Psoas muscle (tissue), 7 donors: ENCODE measurements at regions not wholly inside any gene's neighbourhood (a gene's known extent, or its start where the extent isn't known, plus 50 kb on each side); places are given as distances from the start of the nearest gene placed in this dataset.

Source experiments
- ATAC-seq, 4 donors: fragments of 200-7000 bp; cut with Tn5 transposase; one replicate each; pipeline ENCODE4 v1.9.1; 2020; ENCODE audit warnings: moderate library complexity in 3 of 4, mild to moderate bottlenecking in 2 of 4
- DNase-seq, 2 donors: peaks; one replicate each; pipeline ENCODE4 v3.0.0-alpha.2; 2020
- H3K27ac ChIP-seq: fragments of 200-600 bp; one replicate; pipeline ENCODE4 v1.8.0; 2022
- H3K27me3 ChIP-seq, 3 donors: fragments of 200-600 bp in 1 of 3; one replicate each; pipeline versions ENCODE4 v1.6.1 to v1.8.0; 2013 to 2022; ENCODE audit warnings: low read length in 2 of 3, mild to moderate bottlenecking in 2 of 3, moderate library complexity in 1 of 3; ENCODE audit not compliant: insufficient read depth in 3 of 3
- H3K36me3 ChIP-seq, 2 donors: fragments of 200-600 bp in 1 of 2; one replicate each; pipeline versions ENCODE4 v1.6.1 to v1.8.0; 2013 to 2022; ENCODE audit warnings: low read depth in 1 of 2, mild to moderate bottlenecking in 1 of 2, moderate library complexity in 1 of 2; ENCODE audit not compliant: insufficient read depth in 1 of 2
- H3K4me1 ChIP-seq: fragments of 200-600 bp; one replicate; pipeline ENCODE4 v1.8.0; 2022
- H3K4me3 ChIP-seq: fragments of 200-600 bp; one replicate; pipeline ENCODE4 v1.8.0; 2022; ENCODE audit warnings: mild to moderate bottlenecking
- H3K9me3 ChIP-seq: fragments of 200-600 bp; one replicate; pipeline ENCODE4 v1.8.0; 2022
- WGBS, 3 donors: extraction: QIAGEN DNeasy Blood & Tissue Kit; methylation state at CpG; one replicate each; pipeline versions ENCODE4 v1.1.6 to v1.1.7; 2013; 5-methylcytosine and 5-hydroxymethylcytosine counted together
- intact Hi-C, 2 donors: fragments of 100-400 bp; cut with DNase I; formaldehyde crosslinking; loops; one replicate each; pipeline versions ENCODE4 v1.11.0 to v1.14.2; 2022
- TF ChIP-seq, protein P1 (sequence below): fragments of 200-600 bp; IDR thresholded peaks from one replicate; pipeline ENCODE4 v1.8.0; 2022; ENCODE audit warnings: antibody characterized with exemption
- donor health status: healthy with polysubstance abuse.
- donor health status: DM: no; HTN: no; CAD: no; lungs with moderate emphysema.
- donor health status: Bipolar disorder and iron deficiency.
- donor health status: healthy.
- donor health status: DM: yes; HTN: yes; CAD: no.
- donor health status: DM: no; HTN: no; CAD: no.
- donor health status: DM: yes; HTN: yes; CAD: no.

DNA sequence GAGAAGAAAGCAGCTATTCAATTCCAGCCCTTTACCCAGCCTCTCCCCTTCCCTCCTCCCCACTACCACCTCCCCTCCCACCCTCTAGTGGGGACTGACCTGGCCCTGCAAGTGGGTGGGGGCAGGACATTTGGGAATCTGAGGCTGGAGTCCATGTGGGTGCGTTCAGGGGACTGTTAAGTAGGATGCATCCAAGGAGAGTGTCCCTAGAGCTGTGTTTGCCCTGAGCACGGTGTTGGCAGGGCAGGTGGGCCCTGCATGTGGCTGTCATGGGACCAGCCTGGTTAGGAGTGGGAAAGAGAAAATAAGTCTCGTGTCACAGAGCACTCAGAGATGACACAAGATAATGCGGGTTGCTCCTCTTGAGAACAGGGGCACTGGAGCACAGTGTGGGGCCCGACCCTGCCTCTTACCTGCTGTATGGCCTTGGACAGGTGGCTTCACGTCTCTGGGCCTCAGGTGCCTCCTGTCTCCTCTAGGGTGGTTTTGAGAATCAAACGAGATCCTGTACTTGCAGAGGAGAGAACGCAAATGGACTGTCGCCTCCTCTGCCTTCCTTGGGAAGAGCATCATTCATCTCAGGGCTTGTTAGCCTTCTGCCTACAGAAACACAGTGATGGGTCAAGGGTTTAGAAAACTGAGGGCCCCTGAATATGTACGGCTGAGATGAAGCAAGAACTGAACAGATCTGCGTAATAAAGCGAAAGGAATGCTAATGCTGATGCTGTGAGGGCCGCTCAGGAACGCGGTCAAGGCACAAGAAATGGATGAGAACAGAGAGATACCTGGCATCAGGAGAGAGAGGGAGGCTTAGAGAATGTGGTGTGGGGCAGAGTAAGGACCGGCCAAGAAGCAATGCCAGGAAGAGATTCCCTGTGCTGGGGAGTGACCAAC lies 187.7 kb upstream of the HAAO start:
- Histone ChIP-seq H3K4me1 (peaks cover 4% of the 10 kb centered on the region), H3K9me3 (no peaks in the 10 kb centered on the region), H3K27ac (no peak overlapping the region), H3K4me3 (no peak overlapping the region), H3K36me3 (no peaks in the 10 kb centered on the region), H3K27me3 (no peaks in the 10 kb centered on the region)
- no peak for DNase-seq
- TF ChIP-seq, protein P1, sequence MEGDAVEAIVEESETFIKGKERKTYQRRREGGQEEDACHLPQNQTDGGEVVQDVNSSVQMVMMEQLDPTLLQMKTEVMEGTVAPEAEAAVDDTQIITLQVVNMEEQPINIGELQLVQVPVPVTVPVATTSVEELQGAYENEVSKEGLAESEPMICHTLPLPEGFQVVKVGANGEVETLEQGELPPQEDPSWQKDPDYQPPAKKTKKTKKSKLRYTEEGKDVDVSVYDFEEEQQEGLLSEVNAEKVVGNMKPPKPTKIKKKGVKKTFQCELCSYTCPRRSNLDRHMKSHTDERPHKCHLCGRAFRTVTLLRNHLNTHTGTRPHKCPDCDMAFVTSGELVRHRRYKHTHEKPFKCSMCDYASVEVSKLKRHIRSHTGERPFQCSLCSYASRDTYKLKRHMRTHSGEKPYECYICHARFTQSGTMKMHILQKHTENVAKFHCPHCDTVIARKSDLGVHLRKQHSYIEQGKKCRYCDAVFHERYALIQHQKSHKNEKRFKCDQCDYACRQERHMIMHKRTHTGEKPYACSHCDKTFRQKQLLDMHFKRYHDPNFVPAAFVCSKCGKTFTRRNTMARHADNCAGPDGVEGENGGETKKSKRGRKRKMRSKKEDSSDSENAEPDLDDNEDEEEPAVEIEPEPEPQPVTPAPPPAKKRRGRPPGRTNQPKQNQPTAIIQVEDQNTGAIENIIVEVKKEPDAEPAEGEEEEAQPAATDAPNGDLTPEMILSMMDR, result no peak
- 91 to 97% (median 94%) methylated on average over 16 of the region's 16 CpGs for WGBS, 3 donors
- intact Hi-C loops, result loop anchor here (5.0 to 10.0 kb wide), 3 partner anchors 87 to 505 kb away; no protein-coding TSS in a partner anchor
- no peak for ATAC-seq

DNA sequence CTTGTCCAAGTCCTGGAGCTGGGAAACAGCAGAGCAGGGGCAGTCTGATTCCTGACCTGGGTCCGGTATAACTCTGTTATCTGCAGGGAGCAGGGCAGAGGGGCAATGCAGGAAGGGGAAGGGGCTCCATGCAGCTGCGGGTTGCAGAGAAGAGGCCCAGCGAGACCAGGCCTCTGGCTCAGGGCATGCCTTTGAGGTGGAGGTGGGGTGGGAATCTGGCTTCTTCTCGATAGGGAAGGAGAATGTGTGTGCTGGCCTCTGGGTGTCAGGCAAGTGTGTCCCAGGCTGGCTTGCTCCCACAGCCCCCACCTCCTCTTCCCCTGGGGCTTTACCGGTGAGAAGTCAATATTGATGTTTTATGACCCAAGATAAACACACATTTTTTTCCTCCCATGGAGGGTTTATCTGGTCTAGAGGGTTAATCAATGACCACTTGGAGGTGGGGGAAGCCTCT lies 187.1 kb upstream of the HAAO start:
- intact Hi-C loops, result loop anchor here (5.0 to 10.0 kb wide), 3 partner anchors 88 to 505 kb away; no protein-coding TSS in a partner anchor
- TF ChIP-seq, protein P1, result no peak
- Histone ChIP-seq H3K27me3 (no peaks in the 10 kb centered on the region), H3K9me3 (no peaks in the 10 kb centered on the region), H3K4me1 (peaks cover 4% of the 10 kb centered on the region), H3K27ac (no peak overlapping the region), H3K4me3 (no peak overlapping the region), H3K36me3 (no peaks in the 10 kb centered on the region)
- WGBS, 3 donors, result 77 to 81% (median 79%) methylated on average over 5 of the region's 5 CpGs
- no peak for ATAC-seq
- DNase-seq, result no peak

DNA sequence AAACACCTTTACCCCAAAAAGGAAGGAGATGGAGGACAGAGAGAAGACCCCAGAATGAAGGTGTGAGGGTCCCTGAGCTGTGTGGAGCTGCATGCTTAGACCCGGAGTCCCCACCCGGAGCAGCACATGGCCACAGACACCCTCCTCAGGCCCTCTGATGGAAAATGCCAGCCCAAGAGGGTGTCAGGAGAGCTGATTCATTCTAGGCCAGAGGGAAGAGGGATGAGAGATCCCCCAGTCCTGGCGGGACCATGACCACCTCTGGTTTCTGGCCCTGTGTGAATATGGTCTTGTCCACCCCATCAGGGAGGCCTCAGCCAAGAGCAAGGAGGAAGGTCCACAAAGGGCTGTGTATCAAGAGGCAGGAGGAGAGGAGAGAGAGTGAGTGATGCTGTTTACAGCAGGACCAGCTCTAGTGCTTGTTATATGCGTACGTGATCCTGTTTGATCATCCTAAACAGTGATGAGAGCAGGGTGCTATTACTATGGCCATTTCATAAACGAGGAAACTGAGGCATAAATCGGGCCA lies 186.6 kb upstream of the HAAO start:
- Histone ChIP-seq H3K4me3 (no peak overlapping the region), H3K4me1 (peaks cover 4% of the 10 kb centered on the region), H3K27ac (no peak overlapping the region), H3K27me3 (no peaks in the 10 kb centered on the region), H3K36me3 (no peaks in the 10 kb centered on the region), H3K9me3 (no peaks in the 10 kb centered on the region)
- DNase-seq (no peak), ATAC-seq (no peak)
- intact Hi-C loops, result loop anchor here (5.0 to 10.0 kb wide), 3 partner anchors 88 to 506 kb away; no protein-coding TSS in a partner anchor
- TF ChIP-seq, protein P1, result no peak
- WGBS, 3 donors, result 89 to 94% (median 90%) methylated on average over 7 of the region's 7 CpGs

DNA sequence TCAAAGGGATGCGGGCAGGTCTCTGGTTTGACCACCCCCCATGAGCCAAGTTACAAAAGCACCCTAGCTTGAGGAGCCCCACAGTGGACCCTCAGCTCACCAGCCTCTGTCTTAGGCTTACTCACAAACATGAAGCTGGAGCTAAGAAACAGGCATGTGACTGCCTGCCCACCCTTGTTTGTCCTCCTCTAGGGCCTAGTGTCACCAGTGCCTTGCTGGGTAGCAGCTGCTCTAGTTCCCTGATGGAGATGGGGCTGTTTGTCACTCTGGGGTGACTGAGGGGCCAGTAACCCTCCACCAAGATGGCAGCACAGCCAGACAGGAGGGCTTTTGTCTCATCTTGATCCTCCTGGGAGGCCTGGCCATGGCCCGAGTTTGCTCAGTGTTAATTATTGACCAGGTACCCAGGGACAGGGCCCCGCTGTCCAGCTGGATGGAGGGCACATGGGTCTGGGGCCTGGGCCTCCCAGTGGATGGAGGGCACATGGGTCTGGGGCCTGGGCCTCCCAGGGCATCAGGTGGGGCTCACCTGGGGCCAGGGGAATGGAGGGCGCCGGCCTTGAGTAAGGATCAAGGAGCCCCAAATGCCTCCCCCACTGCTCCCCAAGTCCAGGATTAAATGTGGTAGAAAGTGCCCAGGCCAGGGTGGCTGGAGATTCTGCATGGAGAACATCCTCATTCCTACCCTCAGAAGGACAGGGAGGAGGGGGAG lies 185.9 kb upstream of the HAAO start:
- H3K4me3 ChIP-seq, result no peak overlapping the region
- DNase-seq, result no peak
- no peak overlapping the region for H3K27ac ChIP-seq
- no peaks in the 10 kb centered on the region for H3K27me3 ChIP-seq
- intact Hi-C loops, result loop anchor here (5.0 to 10.0 kb wide), 3 partner anchors 89 to 506 kb away; no protein-coding TSS in a partner anchor
- H3K36me3 ChIP-seq, result no peaks in the 10 kb centered on the region
- WGBS, 3 donors, result 97 to 100% (median 97%) methylated on average over 5 of the region's 5 CpGs
- TF ChIP-seq, protein P1, result no peak
- H3K9me3 ChIP-seq, result no peaks in the 10 kb centered on the region
- no peak for ATAC-seq
- peaks cover 4% of the 10 kb centered on the region for H3K4me1 ChIP-seq
